Fibroblast of skin of left biceps (primary cell): ENCODE measurements at regions not wholly inside any gene's neighbourhood (a gene's known extent, or its start where the extent isn't known, plus 50 kb on each side); places are given as distances from the start of the nearest gene placed in this dataset.
"Not testable (repeated sequence)": the region's sequence is repeated elsewhere in the genome, so short reads cannot be mapped to it uniquely, and the experiment has no call there.

ENCODE experiments used
- DNase-seq, 2 experiments: peaks; one replicate each; pipeline ENCODE4 v3.0.0-alpha.2; 2013; ENCODE audit warnings: low read depth in 2 of 2

DNA sequence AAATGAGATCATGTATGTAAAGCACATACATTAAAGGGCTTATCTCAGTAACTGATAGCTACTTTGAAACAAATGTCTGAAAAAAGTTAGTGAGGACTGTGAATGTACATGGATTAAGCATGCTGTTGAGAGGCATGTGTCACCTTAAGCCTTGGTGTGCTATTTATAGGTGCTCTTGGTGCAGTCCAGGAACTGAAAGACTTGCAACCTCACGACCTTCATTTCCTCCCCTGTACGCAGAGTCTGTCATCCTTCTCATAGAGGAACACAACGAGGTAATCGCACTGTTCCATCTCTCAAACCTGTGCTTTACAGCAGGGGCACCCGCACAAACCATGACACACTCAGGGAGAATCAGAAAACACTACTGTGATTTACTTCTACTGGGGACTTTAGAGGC lies 65.6 kb downstream of the UFM1 start:
- DNase-seq: no peak

DNA sequence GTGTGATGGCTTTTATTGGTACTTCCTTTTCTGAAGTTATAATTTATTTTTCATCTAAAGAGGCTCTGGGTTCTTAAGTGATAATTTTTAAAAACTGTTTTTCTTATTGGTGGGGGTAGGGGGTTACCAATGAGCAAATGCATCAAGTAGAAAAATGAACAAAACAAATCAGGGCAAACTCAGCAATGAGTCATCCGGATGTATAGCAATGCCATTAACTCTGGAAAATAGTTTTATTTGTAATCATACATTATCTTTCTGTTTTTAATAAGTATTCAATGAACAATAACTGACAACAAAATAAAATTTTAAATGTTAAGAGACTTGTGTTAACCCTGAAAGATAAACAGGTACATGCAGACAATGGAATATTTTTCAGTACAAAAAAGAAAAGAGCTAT lies 67.6 kb downstream of the UFM1 start:
- DNase-seq: no peak

DNA sequence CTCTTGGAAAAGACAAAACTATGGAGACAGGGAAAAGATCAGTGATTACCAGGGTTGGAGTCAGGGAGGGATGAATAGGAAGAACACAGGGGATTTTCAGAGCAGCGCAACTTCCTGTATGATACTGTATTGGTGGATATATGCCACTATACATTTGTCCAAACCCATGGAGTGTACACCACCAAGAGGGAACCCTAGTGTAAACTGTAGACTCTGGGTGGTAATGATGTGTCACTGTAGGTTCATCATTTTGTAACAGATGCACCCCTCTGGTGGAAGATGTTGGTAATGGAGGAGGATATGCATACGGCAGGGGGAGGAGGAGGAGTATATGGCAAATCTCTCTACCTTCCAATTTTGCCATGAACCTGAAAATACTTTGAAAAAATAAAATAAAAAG lies 68.1 kb downstream of the UFM1 start:
- no peak for DNase-seq

DNA sequence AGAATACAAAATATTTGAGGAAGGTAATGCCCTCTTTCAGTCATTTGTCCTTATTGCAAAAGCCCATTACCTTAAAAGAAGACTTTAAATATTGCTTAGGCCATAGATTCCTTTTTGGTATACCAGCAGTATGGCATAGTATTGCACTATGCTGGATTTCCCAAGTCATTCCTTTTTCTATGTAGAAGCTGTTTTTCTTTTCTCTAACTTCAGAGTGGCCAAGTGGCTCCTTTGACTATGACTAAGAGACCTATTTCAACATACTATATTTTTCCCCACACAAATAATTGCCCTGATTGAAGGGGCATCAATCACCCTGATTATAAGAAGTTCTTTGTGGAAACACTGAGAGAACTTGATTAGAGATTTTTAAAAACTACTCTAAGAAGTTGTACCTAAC lies 68.6 kb downstream of the UFM1 start:
- DNase-seq: no peak

DNA sequence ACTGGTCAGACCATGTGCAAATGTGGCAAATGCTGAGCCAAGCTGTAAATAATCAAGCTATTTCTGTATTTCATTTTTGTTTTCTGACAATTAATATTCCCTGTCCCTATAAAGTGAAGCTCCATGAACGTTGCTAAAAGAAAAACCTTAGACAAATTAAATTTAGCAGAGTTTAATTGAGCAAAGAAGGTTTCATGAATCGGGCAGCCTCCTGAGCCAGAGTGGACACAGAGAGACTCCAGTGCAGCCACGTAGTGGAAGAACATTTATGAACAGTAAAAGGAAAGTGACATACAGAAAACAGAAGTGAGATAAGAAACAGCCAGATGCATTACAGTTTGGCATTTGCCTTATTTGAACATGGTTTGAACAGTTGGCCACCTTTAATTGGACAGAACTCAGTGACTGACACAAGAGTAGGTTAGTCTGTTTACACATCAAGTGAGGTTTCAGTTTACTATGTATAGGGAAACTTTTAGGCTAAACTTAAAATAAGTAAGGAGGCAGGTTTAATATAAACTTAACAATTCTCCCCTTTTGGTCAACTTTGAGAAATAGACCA lies 69.7 kb downstream of the UFM1 start:
- no peak for DNase-seq

DNA sequence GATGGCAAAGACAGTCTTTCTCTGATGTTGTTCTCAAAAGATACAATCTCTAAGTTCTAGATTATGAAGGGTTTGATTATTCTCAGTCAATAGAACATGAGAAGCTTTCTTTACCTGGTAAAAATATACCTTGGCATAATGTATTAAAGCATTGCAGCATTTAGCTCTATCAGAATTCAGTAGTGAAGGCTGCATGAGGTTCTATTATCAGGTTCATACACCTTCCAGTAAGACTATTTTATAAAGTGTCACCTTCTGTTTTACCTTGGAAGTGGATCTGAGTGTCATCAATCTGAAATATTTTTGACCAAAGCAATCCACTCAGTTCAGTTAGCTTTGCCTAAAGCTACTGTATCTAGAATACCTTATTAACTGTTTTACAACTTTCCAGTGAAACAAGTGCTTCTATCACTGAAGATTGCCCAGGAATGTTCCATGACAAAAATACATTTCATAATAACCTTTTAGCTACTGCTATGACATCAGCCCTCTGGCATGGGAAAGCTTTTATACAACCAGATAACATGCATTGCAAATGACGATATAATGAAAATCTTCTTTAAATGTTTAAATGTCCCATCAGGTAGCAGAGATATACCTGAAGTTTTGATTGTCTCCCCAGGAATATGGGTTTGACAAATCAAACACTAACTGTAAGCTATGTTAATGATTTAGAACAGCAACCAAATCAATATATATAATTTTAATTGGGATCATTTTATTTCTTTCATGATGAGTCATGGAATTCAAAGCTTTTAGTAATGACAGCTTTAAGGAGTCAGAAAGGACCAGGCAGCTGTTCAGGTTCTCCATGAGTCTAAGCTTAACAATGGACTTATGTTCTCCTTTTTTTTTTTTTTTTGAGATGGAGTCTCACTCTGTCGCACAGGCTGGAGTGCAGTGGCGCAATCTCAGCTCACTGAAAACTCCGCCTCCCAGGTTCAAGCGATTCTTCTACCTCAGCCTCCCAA lies 72.2 kb downstream of the UFM1 start:
- no peak for DNase-seq

DNA sequence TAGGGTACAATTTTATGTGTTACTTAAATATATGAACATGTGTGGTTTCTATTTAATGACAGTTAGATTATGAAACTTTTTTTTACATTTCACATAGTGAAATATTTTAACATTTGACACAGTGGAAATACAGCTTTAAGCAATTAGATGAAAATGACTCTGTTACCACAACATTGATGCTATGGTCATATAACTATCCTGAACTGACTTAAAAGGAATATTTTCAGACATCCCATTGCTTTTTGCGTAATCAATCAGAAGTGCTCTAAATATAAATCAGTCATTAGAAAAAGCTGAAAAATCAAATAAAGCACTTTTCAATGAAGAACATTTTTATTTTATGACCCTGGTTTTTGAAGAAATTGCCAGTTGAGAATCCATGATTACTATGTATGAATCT lies 80.3 kb downstream of the UFM1 start:
- DNase-seq: peak; percentile 54 to 60

DNA sequence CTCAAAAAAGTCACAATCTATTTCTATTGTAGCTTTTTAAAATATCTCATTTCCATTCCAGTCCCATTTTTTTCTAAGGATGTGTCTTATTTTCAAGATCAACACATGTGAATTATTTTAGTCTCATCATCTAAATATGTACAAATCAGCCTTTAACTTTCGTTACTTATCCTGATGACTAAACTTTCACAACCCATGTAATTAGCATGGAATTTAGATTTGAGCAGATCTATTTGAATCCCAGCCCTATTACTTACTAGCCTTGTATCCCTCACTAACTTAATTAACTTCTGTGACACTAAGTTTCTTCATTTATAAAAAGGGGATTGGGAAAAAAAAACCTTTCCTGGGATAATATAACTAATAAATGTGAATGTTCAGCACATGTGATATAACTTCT lies 81.1 kb downstream of the UFM1 start:
- peak; percentile 28 to 30 for DNase-seq

DNA sequence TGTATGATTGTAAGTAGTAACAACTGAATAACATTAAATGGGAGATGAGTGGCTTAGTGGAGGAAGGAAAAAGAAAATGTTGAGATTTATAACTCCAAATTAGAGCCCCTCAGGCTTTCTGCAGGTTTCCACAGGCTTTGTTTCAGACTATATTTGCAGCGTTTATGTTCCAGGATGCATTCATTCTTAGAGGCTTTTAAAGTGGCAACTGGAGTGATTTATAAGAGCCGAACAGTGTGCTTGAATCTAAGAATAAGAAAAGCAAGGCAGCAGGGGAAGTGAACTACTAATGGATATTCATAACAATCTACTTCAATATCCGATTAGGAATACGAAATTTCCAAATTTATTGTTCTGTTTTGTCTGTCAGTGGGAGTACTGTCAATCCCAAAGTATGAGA lies 91.0 kb downstream of the UFM1 start:
- no peak for DNase-seq

DNA sequence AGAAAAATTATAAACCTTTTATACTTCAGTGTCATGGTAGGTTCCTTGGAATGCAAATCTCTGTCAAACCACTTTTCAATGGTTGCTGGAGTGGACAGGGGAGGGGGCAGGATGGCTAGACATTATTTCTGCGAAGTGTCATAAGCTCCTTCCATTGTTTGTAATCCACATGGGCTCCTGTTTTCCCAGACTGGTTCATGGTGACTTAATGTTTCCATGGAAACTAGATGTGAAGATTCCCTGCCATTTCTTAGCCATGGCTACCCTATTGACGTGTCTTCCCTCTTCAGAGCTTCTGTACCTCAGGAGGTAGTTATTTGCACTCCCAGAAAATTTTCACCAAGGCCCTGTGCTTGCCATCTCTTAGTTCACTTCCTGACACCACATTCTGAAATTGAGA lies 95.3 kb downstream of the UFM1 start:
- no peak for DNase-seq

DNA sequence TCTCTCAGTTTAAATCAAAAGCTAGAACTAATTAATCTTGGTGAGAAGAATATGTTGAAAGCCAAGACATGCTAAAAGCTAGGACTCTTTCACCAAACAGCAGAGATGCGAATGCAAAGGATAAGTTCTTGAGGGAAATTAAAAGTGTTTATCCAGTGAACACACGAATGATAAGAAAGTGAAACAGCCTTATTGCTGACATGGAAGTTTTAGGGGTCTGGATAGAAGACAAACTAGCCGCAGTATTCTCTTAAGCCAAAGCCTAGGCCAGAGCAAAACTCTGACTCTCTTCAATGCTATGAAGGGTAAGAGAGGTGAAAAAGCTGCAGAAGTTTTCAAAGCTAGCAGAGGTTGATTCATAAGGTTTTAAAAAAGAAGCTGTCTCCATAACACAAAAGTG lies 103.0 kb downstream of the UFM1 start:
- no peak for DNase-seq

DNA sequence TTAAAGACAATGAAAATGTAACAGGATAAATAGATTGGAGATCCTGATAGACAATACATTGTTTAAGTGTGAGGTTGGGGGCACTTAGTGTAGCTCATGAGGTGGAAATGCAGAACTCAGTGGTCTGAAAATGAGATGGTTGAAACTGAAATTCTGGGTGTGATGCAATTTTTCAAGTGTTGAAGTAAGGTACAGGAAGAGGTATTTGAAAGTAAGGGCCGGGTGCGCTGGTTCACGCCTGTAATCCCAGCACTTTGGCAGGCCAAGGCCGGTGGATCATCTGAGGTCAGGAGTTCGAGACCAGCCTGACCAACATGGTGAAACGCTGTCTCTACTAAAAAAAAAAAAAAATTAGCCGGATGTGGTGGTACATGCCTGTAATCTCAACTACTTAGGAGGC lies 113.0 kb downstream of the UFM1 start:
- DNase-seq: no peak

DNA sequence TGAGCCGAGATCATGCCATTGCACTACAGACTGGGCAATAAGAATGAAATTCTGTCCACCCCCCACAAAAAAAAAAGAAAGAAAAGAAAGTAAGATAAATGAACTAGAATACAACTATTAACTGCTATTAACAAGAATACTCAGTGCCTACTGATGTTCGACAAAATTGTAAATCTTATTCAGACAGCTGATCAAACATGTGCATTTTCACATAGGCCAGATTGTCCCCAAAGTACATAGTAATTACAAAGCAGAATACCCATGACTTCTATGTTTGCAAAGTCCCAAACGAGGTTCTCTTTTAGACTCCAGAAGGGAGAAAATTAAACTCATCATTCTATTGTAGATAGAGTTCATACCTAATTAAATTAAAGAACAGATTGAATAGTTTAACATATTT lies 113.4 kb downstream of the UFM1 start:
- DNase-seq: no peak

DNA sequence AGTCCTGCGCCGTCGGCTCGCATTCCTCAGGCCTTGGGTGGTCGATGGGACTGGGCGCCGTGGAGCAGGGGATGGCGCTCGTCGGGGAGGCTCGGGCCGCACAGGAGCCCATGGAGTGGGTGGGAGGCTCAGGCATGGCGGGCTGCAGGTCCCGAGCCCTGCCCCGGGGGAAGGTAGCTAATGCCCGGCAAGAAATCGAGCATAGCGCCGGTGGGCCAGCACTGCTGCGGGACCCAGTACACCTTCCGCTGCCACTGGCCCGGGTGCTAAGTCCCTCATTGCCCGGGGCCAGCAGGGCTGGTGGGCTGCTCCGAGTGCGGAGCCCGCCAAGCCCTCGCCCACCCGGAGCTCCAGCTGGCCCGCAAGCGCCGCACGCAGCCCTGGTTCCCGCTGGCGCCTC lies 122.8 kb downstream of the UFM1 start:
- DNase-seq: not testable (repeated sequence)

DNA sequence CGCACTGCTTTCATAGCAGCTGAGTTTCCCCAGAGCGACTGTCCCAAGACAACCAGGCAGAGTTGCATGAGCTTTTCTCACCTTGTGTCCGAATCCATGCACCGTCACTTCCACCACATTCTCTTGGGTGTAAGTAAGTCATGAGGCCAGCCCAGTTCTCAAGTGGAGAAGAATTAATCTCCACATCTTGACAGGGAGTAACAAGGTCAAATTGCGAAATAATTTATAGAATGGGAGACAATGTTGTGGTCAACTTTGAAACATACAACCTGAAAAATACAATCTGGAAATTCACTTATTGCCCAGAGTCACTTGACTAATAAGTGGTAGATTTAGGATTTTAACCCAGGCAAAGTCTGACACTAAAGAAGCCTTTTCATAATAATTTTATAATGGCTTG lies 123.7 kb downstream of the UFM1 start:
- DNase-seq: no peak

DNA sequence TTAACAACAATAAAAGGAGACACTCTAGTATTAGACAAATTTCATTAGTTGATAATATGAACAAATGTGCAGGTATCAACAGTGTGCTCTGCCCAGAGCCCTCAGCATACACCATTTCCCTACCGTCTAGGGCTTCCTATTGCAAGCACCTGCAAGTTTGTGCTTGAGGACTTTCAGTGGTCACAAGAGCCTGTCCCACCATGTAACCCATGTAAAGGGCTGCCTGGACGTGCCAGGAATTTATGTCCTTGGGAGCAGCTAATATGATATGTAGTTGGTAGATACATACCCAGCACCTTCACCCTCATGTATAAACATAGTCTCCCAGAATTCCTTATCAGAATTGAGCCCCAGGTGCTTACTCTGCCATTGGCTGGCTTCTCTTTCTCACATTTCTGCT lies 128.0 kb downstream of the UFM1 start:
- DNase-seq: no peak

DNA sequence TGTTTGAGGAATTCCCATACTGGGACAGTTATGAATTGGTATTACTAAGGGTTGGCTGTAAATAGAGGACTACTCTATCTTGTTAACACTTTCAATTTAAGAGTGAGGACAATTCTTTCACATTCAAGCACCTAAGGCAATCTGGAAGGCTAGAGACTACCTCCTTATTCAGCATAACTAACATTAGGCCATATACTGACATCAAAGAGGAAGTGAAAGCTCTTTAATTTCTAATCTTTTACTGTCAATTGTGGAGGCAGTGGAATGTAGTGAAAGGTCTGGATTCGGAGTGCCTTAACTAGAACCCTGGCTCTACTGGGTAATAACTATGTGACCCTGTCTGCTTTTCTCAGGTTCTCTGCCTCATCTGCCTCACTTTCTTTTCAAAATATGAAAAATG lies 134.0 kb downstream of the UFM1 start:
- DNase-seq: no peak

DNA sequence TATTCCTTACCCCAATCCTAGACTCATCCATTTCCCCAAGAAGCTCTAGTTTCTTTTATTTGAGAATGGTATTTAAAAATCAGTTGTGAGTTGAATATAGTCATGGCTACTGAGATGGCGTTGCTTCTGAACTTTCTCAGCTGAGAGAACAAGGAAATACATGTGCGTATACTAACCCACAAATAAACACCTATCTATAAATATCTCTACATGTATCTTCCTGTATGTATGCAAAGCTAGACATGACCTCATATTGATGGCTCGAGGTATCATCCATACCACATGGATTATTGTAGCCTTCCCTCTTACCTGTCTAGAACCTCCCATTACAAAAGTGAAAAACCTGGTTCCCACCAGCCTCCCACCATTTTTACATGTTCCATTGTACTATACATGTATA lies 141.0 kb downstream of the UFM1 start:
- DNase-seq: no peak

DNA sequence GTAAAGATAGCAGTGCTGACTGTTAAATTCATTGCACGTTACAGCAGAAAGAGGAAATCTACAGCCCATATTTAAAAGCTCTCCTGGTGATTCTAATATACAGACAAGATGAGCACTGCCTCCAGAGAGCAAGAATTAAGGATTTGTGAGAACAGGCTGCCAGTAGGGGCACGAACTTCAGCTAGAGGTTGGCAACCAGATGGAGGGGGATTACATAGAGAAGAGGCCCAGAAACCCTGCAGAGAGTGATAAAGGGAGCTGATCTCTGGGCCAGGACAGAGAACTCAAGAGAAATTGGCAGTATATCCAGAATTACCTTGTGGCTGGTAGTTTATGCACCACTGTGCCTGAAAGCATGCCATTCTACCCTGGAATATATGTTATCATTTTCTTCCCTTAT lies 144.8 kb downstream of the UFM1 start:
- DNase-seq: no peak

DNA sequence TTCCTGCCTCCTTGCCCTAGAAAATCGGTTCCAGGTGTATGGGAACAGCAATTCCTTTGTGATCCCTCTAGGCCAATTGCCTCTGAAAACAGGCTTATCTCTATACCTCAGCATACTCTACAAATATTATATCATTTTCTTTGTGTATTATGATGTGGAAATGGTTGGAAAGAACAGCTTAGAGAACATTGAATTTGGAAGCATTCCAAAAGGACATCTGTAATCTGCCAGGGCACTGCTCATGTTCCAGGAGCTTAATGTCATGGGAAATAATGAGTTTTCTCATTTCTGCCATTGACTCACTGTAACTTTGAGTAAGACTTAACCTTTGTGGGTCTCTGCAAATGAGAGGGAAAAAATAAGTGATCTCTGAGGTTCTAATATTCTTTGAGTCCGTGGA lies 147.3 kb downstream of the UFM1 start:
- no peak for DNase-seq

DNA sequence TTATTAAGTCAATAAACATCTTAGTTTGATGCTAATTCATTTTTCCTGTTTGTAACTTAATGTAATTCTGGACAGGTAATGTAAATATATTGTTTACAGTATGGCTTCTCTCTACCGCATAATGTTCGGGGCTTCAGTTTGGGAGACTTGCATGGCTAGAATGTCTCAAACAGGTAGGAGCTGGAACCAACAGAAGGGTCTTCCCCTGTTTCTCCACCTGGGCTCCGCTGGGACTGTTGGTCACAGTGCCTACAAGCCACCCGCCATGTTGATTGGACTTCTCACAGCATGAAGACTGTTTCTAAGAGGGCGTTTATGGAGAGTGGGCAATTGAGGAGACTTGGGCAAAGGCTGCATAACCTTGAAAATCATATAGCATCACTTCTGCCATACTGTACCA lies 148.6 kb downstream of the UFM1 start:
- no peak for DNase-seq

DNA sequence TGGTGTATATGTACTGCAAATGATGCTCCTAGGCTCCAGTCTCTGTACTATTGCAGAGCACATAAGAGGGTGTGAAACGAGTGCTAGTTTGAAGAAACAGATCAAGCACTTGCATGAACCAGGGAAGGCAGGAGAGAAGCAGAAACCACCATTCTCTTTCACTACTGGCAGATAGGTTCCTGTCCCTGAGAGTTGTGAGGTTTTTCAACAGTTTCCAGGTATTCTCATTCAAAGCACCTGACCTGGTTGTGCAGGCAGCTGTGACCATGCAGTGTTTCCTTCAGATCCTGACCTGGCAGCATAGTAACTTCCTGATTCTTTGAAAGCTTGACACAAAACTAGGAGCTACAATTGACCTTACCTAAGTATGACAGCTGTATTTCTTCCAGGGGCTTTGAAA lies 164.9 kb downstream of the UFM1 start:
- no peak for DNase-seq

DNA sequence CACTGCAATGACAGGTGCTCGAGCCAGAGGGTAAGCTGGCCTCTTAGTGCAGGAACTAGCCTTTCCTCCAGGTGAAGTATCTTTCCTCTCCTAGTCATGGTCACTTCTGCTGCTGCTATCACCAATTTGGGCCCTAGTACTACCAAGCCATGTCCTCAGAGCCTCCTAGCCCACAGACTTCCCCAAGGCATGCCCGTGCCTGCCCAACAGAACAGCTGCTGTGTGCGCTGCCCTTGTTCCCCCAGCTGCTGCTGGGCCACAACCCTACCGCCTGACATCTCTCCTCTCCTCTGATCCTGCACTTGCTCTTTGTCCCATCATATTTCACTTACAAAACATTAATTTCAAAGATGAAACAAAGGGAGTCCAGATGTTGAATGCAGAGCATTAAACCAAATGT lies 168.5 kb upstream of the FREM2 start:
- no peak for DNase-seq
